ENCODE measurements at regions not wholly inside any gene's neighbourhood (a gene's known extent, or its start where the extent isn't known, plus 50 kb on each side); places are given as distances from the start of the nearest gene placed in this dataset.

GRCh38 chr7:136685501-136686173, 182.8 kb upstream of the CHRM2 start:
- TF ChIP-seq CTCF (IDR thresholded peaks at IDR 0.05; ENCODE audit: insufficient read depth, low read length, missing control alignments) = no peak
- no peak for DNase-seq (ENCODE audit: low read depth, low spot score)
- POLR2A ChIA-PET = no interaction called here
- CTCF ChIA-PET = no interaction called here
- no peak overlapping the region for H3K4me3 ChIP-seq (ENCODE audit: low read depth, low read length)

- CTCF ChIA-PET = interaction anchor here (1.0 to 4.3 kb wide), 2 partner anchors 10 to 271 kb away, joined by 4 to 21 read pairs; no protein-coding TSS in a partner anchor
- H3K4me3 ChIP-seq (ENCODE audit: low read depth, low read length) = no peak overlapping the region
- POLR2A ChIA-PET = no interaction called here
- no peak for DNase-seq (ENCODE audit: low read depth, low spot score)
- no peak for TF ChIP-seq CTCF (IDR thresholded peaks at IDR 0.05; ENCODE audit: insufficient read depth, low read length, missing control alignments)
These were observed 190.7 kb upstream of the CHRM2 start for GRCh38 chr7:136677471-136678365.

- ChIA-PET POLR2A (no interaction called here), CTCF (no interaction called here)
- no peak for DNase-seq (ENCODE audit: low read depth, low spot score)
- no peak for TF ChIP-seq CTCF (IDR thresholded peaks at IDR 0.05; ENCODE audit: insufficient read depth, low read length, missing control alignments)
- H3K4me3 ChIP-seq (ENCODE audit: low read depth, low read length) = no peak overlapping the region
These were observed 200.9 kb upstream of the CHRM2 start for GRCh38 chr7:136667584-136667983.

GRCh38 chr7:136665878-136666509, 202.5 kb upstream of the CHRM2 start:
- DNase-seq (ENCODE audit: low read depth, low spot score) = no peak
- ChIA-PET POLR2A (no interaction called here), CTCF (interaction anchor here (1.0 kb wide), 1 partner anchor 21 kb away, joined by 3 read pairs; no protein-coding TSS in a partner anchor)

GRCh38 chr7:136664537-136664936, 203.9 kb upstream of the CHRM2 start:
- ChIA-PET POLR2A (no interaction called here), CTCF (interaction anchor here (1.9 kb wide), 1 partner anchor 23 kb away, joined by 5 read pairs; no protein-coding TSS in a partner anchor)
- no peak for TF ChIP-seq CTCF (IDR thresholded peaks at IDR 0.05; ENCODE audit: insufficient read depth, low read length, missing control alignments)
- H3K4me3 ChIP-seq (ENCODE audit: low read depth, low read length) = no peak overlapping the region
- DNase-seq (ENCODE audit: low read depth, low spot score) = no peak

More at GRCh38 chr7:136665878-136666509, 202.5 kb upstream of the CHRM2 start:
- no peak overlapping the region for H3K4me3 ChIP-seq (ENCODE audit: low read depth, low read length)
- TF ChIP-seq CTCF (IDR thresholded peaks at IDR 0.05; ENCODE audit: insufficient read depth, low read length, missing control alignments) = no peak
